ENCODE measurements at regions not wholly inside any gene's neighbourhood (a gene's known extent, or its start where the extent isn't known, plus 50 kb on each side); places are given as distances from the start of the nearest gene placed in this dataset.

GRCh38 chr18:46266473-46266872 lies 162.3 kb downstream of the HAUS1 start:
- Mint-ChIP-seq H3K27ac (no peak overlapping the region), H3K27me3 (no peaks in the 10 kb centered on the region), H3K36me3 (ENCODE audit: low read depth) (peaks cover 82% of the 10 kb centered on the region), H3K9me3 (no peaks in the 10 kb centered on the region), H3K4me3 (no peak overlapping the region), H3K4me1 (ENCODE audit: low read depth) (peaks cover 21% of the 10 kb centered on the region)
- ChIA-PET CTCF (interaction anchor here (1.0 kb wide), 1 partner anchor 93 kb away, joined by 6 read pairs; a partner anchor contains a TSS), POLR2A (interaction anchor here (1.2 kb wide), 1 partner anchor 16 kb away, joined by 3 read pairs; no protein-coding TSS in a partner anchor)
- TF ChIP-seq CTCF (IDR thresholded peaks at IDR 0.05), result no peak
- Histone ChIP-seq H3K4me1 (ENCODE audit: insufficient read depth, low read length) (peaks cover 12% of the 10 kb centered on the region), H3K9me3 (ENCODE audit: control insufficient read depth in 1 of 2, insufficient read depth in 1 of 2, low read length in 2 of 2) (no peaks in the 10 kb centered on the region), H3K4me3 (ENCODE audit: low read length) (no peak overlapping the region), H3K27ac (ENCODE audit: low read depth in 1 of 2, low read length in 2 of 2) (no peak overlapping the region), H3K36me3 (ENCODE audit: insufficient read depth, low read length) (peaks cover 46% of the 10 kb centered on the region), H3K27me3 (ENCODE audit: control insufficient read depth in 1 of 2, insufficient read depth in 2 of 2, low read length in 2 of 2) (no peaks in the 10 kb centered on the region)
- intact Hi-C loops (cut with DNase I, micrococcal nuclease), result no loop called here
- ATAC-seq (ENCODE audit: poor library complexity) (no peak), DNase-seq (no peak)

GRCh38 chr18:46268671-46269070 lies 164.5 kb downstream of the HAUS1 start:
- no peak overlapping the region for H3K4me3 ChIP-seq (ENCODE audit: low read length)
- TF ChIP-seq CTCF (IDR thresholded peaks at IDR 0.05), result no peak
- Mint-ChIP-seq H3K27me3 (no peaks in the 10 kb centered on the region), H3K36me3 (ENCODE audit: low read depth) (peaks cover 60% of the 10 kb centered on the region), H3K4me3 (no peak overlapping the region), H3K4me1 (ENCODE audit: low read depth) (peaks cover 9% of the 10 kb centered on the region), H3K9me3 (no peaks in the 10 kb centered on the region), H3K27ac (no peak overlapping the region)
- intact Hi-C loops (cut with DNase I, micrococcal nuclease), result no loop called here
- ChIA-PET POLR2A (no interaction called here), CTCF (no interaction called here)
- no peak overlapping the region for H3K27ac ChIP-seq (ENCODE audit: low read depth in 1 of 2, low read length in 2 of 2)
- ATAC-seq (ENCODE audit: poor library complexity) (no peak), DNase-seq (no peak)
- no peaks in the 10 kb centered on the region for H3K27me3 ChIP-seq (ENCODE audit: control insufficient read depth in 1 of 2, insufficient read depth in 2 of 2, low read length in 2 of 2)
- H3K4me1 ChIP-seq (ENCODE audit: insufficient read depth, low read length), result peaks cover 9% of the 10 kb centered on the region
- H3K9me3 ChIP-seq (ENCODE audit: control insufficient read depth in 1 of 2, insufficient read depth in 1 of 2, low read length in 2 of 2), result no peaks in the 10 kb centered on the region
- H3K36me3 ChIP-seq (ENCODE audit: insufficient read depth, low read length), result peaks cover 35% of the 10 kb centered on the region

DNA sequence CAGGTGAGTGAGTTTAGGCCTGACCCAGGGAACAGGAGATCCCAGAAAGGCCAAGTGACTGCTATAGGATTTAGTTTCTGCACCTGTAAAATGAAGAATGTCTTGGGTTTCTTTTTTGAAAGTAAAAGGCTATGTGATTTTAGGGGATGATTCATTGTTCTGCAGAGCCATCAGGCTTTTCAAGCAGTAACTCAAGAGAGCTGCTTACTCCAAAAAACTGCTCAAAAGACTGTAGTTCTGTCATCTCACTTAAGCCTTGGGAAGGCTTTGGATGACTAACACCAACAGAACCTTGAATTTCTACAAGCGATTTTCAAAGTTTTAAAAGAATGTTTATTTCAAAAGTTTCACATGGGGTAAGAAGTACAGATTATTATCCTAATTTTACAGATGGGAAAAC lies 165.1 kb downstream of the HAUS1 start:
- ChIA-PET CTCF (no interaction called here), POLR2A (no interaction called here)
- H3K4me1 Mint-ChIP-seq (ENCODE audit: low read depth), result peaks cover 3% of the 10 kb centered on the region
- H3K4me3 Mint-ChIP-seq, result no peak overlapping the region
- no peak for DNase-seq
- Histone ChIP-seq H3K9me3 (ENCODE audit: control insufficient read depth in 1 of 2, insufficient read depth in 1 of 2, low read length in 2 of 2) (no peaks in the 10 kb centered on the region), H3K36me3 (ENCODE audit: insufficient read depth, low read length) (peaks cover 29% of the 10 kb centered on the region), H3K4me3 (ENCODE audit: low read length) (no peak overlapping the region), H3K4me1 (ENCODE audit: insufficient read depth, low read length) (peaks cover 2% of the 10 kb centered on the region), H3K27me3 (ENCODE audit: control insufficient read depth in 1 of 2, insufficient read depth in 2 of 2, low read length in 2 of 2) (no peaks in the 10 kb centered on the region), H3K27ac (ENCODE audit: low read depth in 1 of 2, low read length in 2 of 2) (no peak overlapping the region)
- H3K27ac Mint-ChIP-seq, result no peak overlapping the region
- no peaks in the 10 kb centered on the region for H3K9me3 Mint-ChIP-seq
- intact Hi-C loops (cut with DNase I, micrococcal nuclease), result no loop called here
- ATAC-seq (ENCODE audit: poor library complexity), result no peak
- H3K36me3 Mint-ChIP-seq (ENCODE audit: low read depth), result peaks cover 54% of the 10 kb centered on the region
- no peak for TF ChIP-seq CTCF (IDR thresholded peaks at IDR 0.05)
- H3K27me3 Mint-ChIP-seq, result no peaks in the 10 kb centered on the region

Data from CD4-positive, alpha-beta T cell (primary cell).